ENCODE measurements at regions not wholly inside any gene's neighbourhood (a gene's known extent, or its start where the extent isn't known, plus 50 kb on each side); places are given as distances from the start of the nearest gene placed in this dataset.
A peak's percentile ranks its signal among the peaks of the same experiment; 100 is the strongest.

DNA sequence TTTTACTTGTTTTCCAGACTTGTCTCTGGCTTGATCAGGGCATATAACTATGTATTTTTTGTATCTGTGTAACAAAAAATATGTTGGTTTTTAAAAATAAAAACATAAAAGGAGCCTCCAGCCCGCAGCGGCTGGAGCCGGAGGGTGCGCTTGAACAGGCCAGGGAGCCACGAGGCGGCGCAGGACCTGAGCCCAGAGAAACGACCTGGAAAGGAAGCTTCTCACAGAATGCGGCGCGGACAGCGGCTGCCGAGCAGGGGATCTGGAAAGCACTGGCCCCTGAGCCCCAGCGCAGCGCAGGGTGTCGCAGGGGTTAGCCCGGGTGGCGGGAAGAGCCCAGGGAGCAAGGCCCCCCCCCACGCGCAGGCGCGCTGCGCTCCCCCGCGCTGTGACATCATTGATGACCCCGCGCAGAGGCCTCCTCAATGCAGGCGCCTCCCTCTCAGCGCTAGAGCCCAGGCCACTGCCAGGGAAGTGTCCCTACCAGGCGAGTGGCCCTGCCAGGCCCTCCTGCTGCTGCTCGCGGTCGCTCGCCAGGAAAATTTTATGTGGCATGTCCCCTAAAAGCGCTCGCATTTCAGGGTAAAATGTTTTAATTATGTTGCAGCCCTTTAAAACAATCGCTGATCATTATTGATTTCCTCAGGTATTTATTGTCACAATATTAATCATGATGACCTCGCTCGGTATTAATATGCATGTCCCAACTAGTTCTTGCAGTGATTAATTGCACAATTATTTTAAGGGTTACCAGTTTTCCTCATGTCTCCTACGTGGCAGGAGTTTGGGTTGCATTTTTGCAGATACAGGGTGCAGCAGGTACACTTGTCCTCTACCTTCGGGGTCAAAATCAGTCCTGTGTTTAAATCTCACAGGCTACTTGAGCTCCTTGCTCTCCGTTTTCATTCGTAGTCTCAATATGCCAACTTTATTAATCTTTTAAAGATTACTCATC lies 134.2 kb downstream of the USP22 start:
- TF ChIP-seq, protein P1, sequence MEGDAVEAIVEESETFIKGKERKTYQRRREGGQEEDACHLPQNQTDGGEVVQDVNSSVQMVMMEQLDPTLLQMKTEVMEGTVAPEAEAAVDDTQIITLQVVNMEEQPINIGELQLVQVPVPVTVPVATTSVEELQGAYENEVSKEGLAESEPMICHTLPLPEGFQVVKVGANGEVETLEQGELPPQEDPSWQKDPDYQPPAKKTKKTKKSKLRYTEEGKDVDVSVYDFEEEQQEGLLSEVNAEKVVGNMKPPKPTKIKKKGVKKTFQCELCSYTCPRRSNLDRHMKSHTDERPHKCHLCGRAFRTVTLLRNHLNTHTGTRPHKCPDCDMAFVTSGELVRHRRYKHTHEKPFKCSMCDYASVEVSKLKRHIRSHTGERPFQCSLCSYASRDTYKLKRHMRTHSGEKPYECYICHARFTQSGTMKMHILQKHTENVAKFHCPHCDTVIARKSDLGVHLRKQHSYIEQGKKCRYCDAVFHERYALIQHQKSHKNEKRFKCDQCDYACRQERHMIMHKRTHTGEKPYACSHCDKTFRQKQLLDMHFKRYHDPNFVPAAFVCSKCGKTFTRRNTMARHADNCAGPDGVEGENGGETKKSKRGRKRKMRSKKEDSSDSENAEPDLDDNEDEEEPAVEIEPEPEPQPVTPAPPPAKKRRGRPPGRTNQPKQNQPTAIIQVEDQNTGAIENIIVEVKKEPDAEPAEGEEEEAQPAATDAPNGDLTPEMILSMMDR (IDR thresholded peaks at IDR 0.05 in 2 of 3, conservative IDR thresholded peaks at IDR 0.05 in 1 of 3; ENCODE audit: borderline replicate concordance in 1 of 3, insufficient read depth in 1 of 3, low read depth in 2 of 3, low read length in 2 of 3): peak in 2 of 3 experiments; percentile 33 to 40; a peak in 3 of 6 replicates
- TF ChIP-seq YY1 (IDR thresholded peaks at IDR 0.05; ENCODE audit: extremely low read depth, insufficient replicate concordance, low read depth, low read length) (no peak), ZNF274 (IDR thresholded peaks at IDR 0.05; ENCODE audit: low read depth, low read length) (no peak), SRF (IDR thresholded peaks at IDR 0.05; ENCODE audit: low read depth) (no peak), TCF7L2 (IDR thresholded peaks at IDR 0.05; ENCODE audit: borderline replicate concordance, extremely low read depth, insufficient read depth, insufficient read length) (no peak)

Data from HCT116 (cell line).